H1 (cell line): ENCODE measurements at regions not wholly inside any gene's neighbourhood (a gene's known extent, or its start where the extent isn't known, plus 50 kb on each side); places are given as distances from the start of the nearest gene placed in this dataset.

Experiments
- ASH2L ChIP-seq: fragments of 200-600, 300-600 bp; sonication (generic); IDR thresholded peaks from one replicate; pipeline ENCODE4 v1.7.1; 2017; ENCODE audit warnings: low read length
- FOSL1 ChIP-seq: IDR thresholded peaks from 2 replicates; pipeline ENCODE4 v1.6.1; 2011; ENCODE audit warnings: mild to moderate bottlenecking, low read depth, low read length, moderate library complexity; ENCODE audit not compliant: insufficient read depth
- JUN ChIP-seq: IDR thresholded peaks from 2 replicates; pipeline ENCODE4 v1.6.1; 2011; ENCODE audit warnings: low read depth, mild to moderate bottlenecking, improper control_type of control experiment, low read length
- JUND ChIP-seq: IDR thresholded peaks from 2 replicates; pipeline ENCODE4 v1.6.1; 2011; ENCODE audit warnings: mild to moderate bottlenecking, improper control_type of control experiment, low read length
- KDM5A ChIP-seq: fragments of 200-600 bp; IDR thresholded peaks from 2 replicates; pipeline ENCODE4 v1.7.1; 2012; ENCODE audit warnings: mild to moderate bottlenecking, low read length, inconsistent platforms, mixed read lengths
- SP4 ChIP-seq: IDR thresholded peaks from 2 replicates; pipeline ENCODE4 v1.6.1; 2012; ENCODE audit warnings: low read length, inconsistent platforms
- SUZ12 ChIP-seq: fragments of 200-600 bp; sonication (generic); IDR thresholded peaks from 2 replicates; pipeline ENCODE4 v1.6.1; 2012; ENCODE audit warnings: mild to moderate bottlenecking, inconsistent platforms, low read length, moderate library complexity, mixed read lengths
- TF ChIP-seq, protein P1 (sequence below): IDR thresholded peaks from 2 replicates; pipeline ENCODE4 v1.6.1; 2012; ENCODE audit warnings: low read length, inconsistent platforms
- TF ChIP-seq, protein P2 (sequence below): IDR thresholded peaks from 2 replicates; pipeline ENCODE4 v1.6.1; 2012; ENCODE audit warnings: inconsistent platforms

DNA sequence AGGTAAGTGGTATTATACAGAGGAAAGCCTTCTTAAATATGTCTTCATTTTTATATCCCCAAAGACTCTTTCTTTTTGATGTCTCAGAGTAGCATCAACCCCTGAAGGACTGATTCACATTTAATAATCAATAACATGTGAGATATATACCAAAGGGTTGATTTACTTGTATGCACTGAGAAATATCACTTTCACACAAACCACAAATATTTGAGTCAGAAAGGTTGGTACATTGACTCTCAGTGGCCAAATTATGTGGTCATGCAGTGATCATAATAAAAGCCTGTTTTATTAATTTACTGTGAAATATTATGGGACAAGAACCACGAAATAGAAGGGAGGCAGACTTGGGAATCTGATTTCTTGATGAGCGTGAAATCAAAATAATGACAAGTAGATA is 329.0 kb downstream of the GBE1 start (continued):
- TF ChIP-seq JUN (no peak), SP4 (no peak), FOSL1 (no peak), KDM5A (no peak), SUZ12 (no peak), JUND (no peak), ASH2L (no peak)
- TF ChIP-seq, protein P1, sequence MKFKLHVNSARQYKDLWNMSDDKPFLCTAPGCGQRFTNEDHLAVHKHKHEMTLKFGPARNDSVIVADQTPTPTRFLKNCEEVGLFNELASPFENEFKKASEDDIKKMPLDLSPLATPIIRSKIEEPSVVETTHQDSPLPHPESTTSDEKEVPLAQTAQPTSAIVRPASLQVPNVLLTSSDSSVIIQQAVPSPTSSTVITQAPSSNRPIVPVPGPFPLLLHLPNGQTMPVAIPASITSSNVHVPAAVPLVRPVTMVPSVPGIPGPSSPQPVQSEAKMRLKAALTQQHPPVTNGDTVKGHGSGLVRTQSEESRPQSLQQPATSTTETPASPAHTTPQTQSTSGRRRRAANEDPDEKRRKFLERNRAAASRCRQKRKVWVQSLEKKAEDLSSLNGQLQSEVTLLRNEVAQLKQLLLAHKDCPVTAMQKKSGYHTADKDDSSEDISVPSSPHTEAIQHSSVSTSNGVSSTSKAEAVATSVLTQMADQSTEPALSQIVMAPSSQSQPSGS: no peak
- TF ChIP-seq, protein P2, sequence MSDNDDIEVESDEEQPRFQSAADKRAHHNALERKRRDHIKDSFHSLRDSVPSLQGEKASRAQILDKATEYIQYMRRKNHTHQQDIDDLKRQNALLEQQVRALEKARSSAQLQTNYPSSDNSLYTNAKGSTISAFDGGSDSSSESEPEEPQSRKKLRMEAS: no peak
